HEK293 (cell line): ENCODE measurements at regions not wholly inside any gene's neighbourhood (a gene's known extent, or its start where the extent isn't known, plus 50 kb on each side); places are given as distances from the start of the nearest gene placed in this dataset.

Experiments
- CTCF ChIA-PET: fragments of 350-600 bp; formaldehyde crosslinking; extraction: SDS; loops from one replicate; lab custom pipeline; 2021; ENCODE audit warnings: antibody characterized with exemption; lab: Yijun Ruan, JAX
- POLR2A ChIA-PET: fragments of 300-600 bp; formaldehyde crosslinking; extraction: SDS; loops from one replicate; lab custom pipeline; 2020; ENCODE audit warnings: antibody characterized with exemption, inconsistent platforms; lab: Yijun Ruan, JAX
- H3K27ac ChIP-seq: fragments of 200-500 bp; sonication (Bioruptor generic); 2 replicates; pipeline ENCODE4 v1.5.1; 2014; ENCODE audit warnings: low read depth, low read length, control low read depth, inconsistent platforms; ENCODE audit errors: extremely low read depth
- H3K36me3 ChIP-seq, 2 experiments: fragments of 200-500 bp in 1 of 2; sonication (Bioruptor generic) in 1 of 2; 1 replicate in 1 of 2; 2 replicates in 1 of 2; pipeline ENCODE4 v1.5.1; 2014 to 2017; ENCODE audit warnings: inconsistent platforms in 2 of 2, low read length in 2 of 2; ENCODE audit not compliant: control insufficient read depth in 2 of 2, insufficient read depth in 1 of 2
- H3K4me1 ChIP-seq: fragments of 200-500 bp; sonication (Bioruptor generic); 2 replicates; pipeline ENCODE4 v1.5.1; 2014; ENCODE audit warnings: mild to moderate bottlenecking, low read length, inconsistent platforms; ENCODE audit not compliant: control insufficient read depth, insufficient read depth
- H3K4me3 ChIP-seq: 2 replicates; pipeline ENCODE4 v1.5.1; 2011; ENCODE audit warnings: low read depth, mild to moderate bottlenecking, control low read depth, low read length, moderate library complexity
- H3K9me3 ChIP-seq: fragments of 200-500 bp; sonication (Bioruptor generic); 2 replicates; pipeline ENCODE4 v1.5.1; 2014; ENCODE audit warnings: low read depth, low read length, inconsistent platforms; ENCODE audit not compliant: control insufficient read depth, insufficient read depth
- GFI1B ChIP-seq: fragments of 450-650 bp; formaldehyde crosslinking; IDR thresholded peaks from 2 replicates; pipeline ENCODE4 v1.5.1; 2016; ENCODE audit warnings: missing biosample characterization, missing genetic modification characterization
- GLIS2 ChIP-seq: fragments of 450-650 bp; formaldehyde crosslinking; IDR thresholded peaks from 2 replicates; pipeline ENCODE4 v1.5.1; 2016; ENCODE audit warnings: missing biosample characterization, missing genetic modification characterization
- INSM2 ChIP-seq: fragments of 450-650 bp; formaldehyde crosslinking; IDR thresholded peaks from 2 replicates; pipeline ENCODE4 v1.5.1; 2016; ENCODE audit warnings: missing biosample characterization, missing genetic modification characterization
- OSR2 ChIP-seq: fragments of 450-650 bp; formaldehyde crosslinking; IDR thresholded peaks from 2 replicates; pipeline ENCODE4 v1.5.1; 2016; ENCODE audit warnings: missing biosample characterization, missing genetic modification characterization
- PRDM1 ChIP-seq: fragments of 450-650 bp; formaldehyde crosslinking; IDR thresholded peaks from 2 replicates; pipeline ENCODE4; 2016; ENCODE audit warnings: missing biosample characterization, missing genetic modification characterization
- RBAK ChIP-seq: fragments of 450-650 bp; formaldehyde crosslinking; IDR thresholded peaks from 2 replicates; pipeline ENCODE4 v1.5.1; 2016; ENCODE audit warnings: missing biosample characterization, missing genetic modification characterization
- SP7 ChIP-seq: fragments of 450-650 bp; formaldehyde crosslinking; IDR thresholded peaks from 2 replicates; pipeline ENCODE4 v1.5.1; 2016; ENCODE audit warnings: missing biosample characterization, missing genetic modification characterization
- TCF7L2 ChIP-seq: IDR thresholded peaks from 2 replicates; pipeline ENCODE4 v1.6.1; 2011; ENCODE audit warnings: low read depth, mild to moderate bottlenecking, inconsistent platforms, low read length, moderate library complexity, borderline replicate concordance
- TRIM28 ChIP-seq: IDR thresholded peaks from 2 replicates; pipeline ENCODE4 v1.6.1; 2011; ENCODE audit warnings: low read length, control low read depth, borderline replicate concordance
- ZBTB11 ChIP-seq: fragments of 450-650 bp; formaldehyde crosslinking; conservative IDR thresholded peaks from 2 replicates; pipeline ENCODE4 v1.5.1; 2016; ENCODE audit warnings: low read depth, missing biosample characterization, missing genetic modification characterization
- ZBTB44 ChIP-seq: fragments of 450-650 bp; IDR thresholded peaks from 2 replicates; pipeline ENCODE4 v1.5.1; 2018; ENCODE audit warnings: missing biosample characterization, mild to moderate bottlenecking, missing genetic modification characterization
- ZBTB49 ChIP-seq: fragments of 450-650 bp; formaldehyde crosslinking; IDR thresholded peaks from 2 replicates; pipeline ENCODE4 v1.5.1; 2016; ENCODE audit warnings: missing biosample characterization, missing genetic modification characterization, low read depth
- ZNF138 ChIP-seq: fragments of 450-650 bp; formaldehyde crosslinking; IDR thresholded peaks from 2 replicates; pipeline ENCODE4 v1.5.1; 2016; ENCODE audit warnings: missing biosample characterization, missing genetic modification characterization, borderline replicate concordance
- ZNF155 ChIP-seq: fragments of 450-650 bp; formaldehyde crosslinking; IDR thresholded peaks from 2 replicates; pipeline ENCODE4 v1.5.1; 2016; ENCODE audit warnings: missing biosample characterization, missing genetic modification characterization
- ZNF157 ChIP-seq: fragments of 450-650 bp; formaldehyde crosslinking; IDR thresholded peaks from 2 replicates; pipeline ENCODE4 v1.5.1; 2016; ENCODE audit warnings: missing biosample characterization, missing genetic modification characterization
- ZNF169 ChIP-seq: fragments of 450-650 bp; formaldehyde crosslinking; IDR thresholded peaks from 2 replicates; pipeline ENCODE4 v1.5.1; 2016; ENCODE audit warnings: missing biosample characterization, missing genetic modification characterization
- ZNF18 ChIP-seq: fragments of 450-650 bp; formaldehyde crosslinking; IDR thresholded peaks from 2 replicates; pipeline ENCODE4 v1.5.1; 2016; ENCODE audit warnings: missing biosample characterization, missing genetic modification characterization
- ZNF184 ChIP-seq: fragments of 450-650 bp; IDR thresholded peaks from 2 replicates; pipeline ENCODE4 v1.5.1; 2018; ENCODE audit warnings: missing biosample characterization, mild to moderate bottlenecking, missing genetic modification characterization
- ZNF202 ChIP-seq: fragments of 450-650 bp; formaldehyde crosslinking; IDR thresholded peaks from 2 replicates; pipeline ENCODE4 v1.5.1; 2016; ENCODE audit warnings: missing biosample characterization, missing genetic modification characterization, borderline replicate concordance
- ZNF23 ChIP-seq: fragments of 450-650 bp; formaldehyde crosslinking; IDR thresholded peaks from 2 replicates; pipeline ENCODE4 v1.5.1; 2016; ENCODE audit warnings: missing biosample characterization, missing genetic modification characterization, borderline replicate concordance
- ZNF311 ChIP-seq: fragments of 450-650 bp; formaldehyde crosslinking; IDR thresholded peaks from 2 replicates; pipeline ENCODE4 v1.5.1; 2017; ENCODE audit warnings: missing biosample characterization, missing genetic modification characterization, borderline replicate concordance
- ZNF335 ChIP-seq: fragments of 450-650 bp; formaldehyde crosslinking; conservative IDR thresholded peaks from 2 replicates; pipeline ENCODE4 v1.5.1; 2016; ENCODE audit warnings: missing biosample characterization, missing genetic modification characterization
- ZNF426 ChIP-seq: fragments of 450-650 bp; formaldehyde crosslinking; IDR thresholded peaks from 2 replicates; pipeline ENCODE4 v1.5.1; 2017; ENCODE audit warnings: missing biosample characterization, missing genetic modification characterization, mild to moderate bottlenecking, inconsistent platforms, moderate library complexity
- ZNF530 ChIP-seq: fragments of 450-650 bp; formaldehyde crosslinking; IDR thresholded peaks from 2 replicates; pipeline ENCODE4 v1.5.1; 2016; ENCODE audit warnings: low read depth, missing biosample characterization, missing genetic modification characterization
- ZNF585B ChIP-seq: fragments of 450-650 bp; formaldehyde crosslinking; IDR thresholded peaks from 2 replicates; pipeline ENCODE4 v1.5.1; 2016; ENCODE audit warnings: missing biosample characterization, missing genetic modification characterization
- ZNF600 ChIP-seq: fragments of 450-650 bp; formaldehyde crosslinking; IDR thresholded peaks from 2 replicates; pipeline ENCODE4 v1.5.1; 2016; ENCODE audit warnings: missing biosample characterization, missing genetic modification characterization
- ZNF670 ChIP-seq: fragments of 450-650 bp; formaldehyde crosslinking; IDR thresholded peaks from 2 replicates; pipeline ENCODE4 v1.5.1; 2016; ENCODE audit warnings: missing biosample characterization, missing genetic modification characterization, low read depth
- ZXDB ChIP-seq: fragments of 450-650 bp; formaldehyde crosslinking; IDR thresholded peaks from 2 replicates; pipeline ENCODE4 v1.5.1; 2016; ENCODE audit warnings: missing biosample characterization, missing genetic modification characterization

- TF ChIP-seq GLIS2 (tag by site-specific recombination) (no peak), ZBTB49 (no peak), ZNF426 (tag by site-specific recombination) (no peak), ZNF530 (tag by site-specific recombination) (no peak), OSR2 (peak; percentile 51; the same call in 1 of the 2 replicates), ZNF23 (tag by site-specific recombination) (no peak), PRDM1 (tag by site-specific recombination) (0 out of 2 replicates have a peak, but pooled peaks have one; percentile 41), ZBTB44 (peak; percentile 91), ZNF335 (tag by site-specific recombination) (peak; percentile 35; the same call in 1 of the 2 replicates), TRIM28 (peak; percentile 54; the same call in 1 of the 2 replicates), ZXDB (0 out of 2 replicates have a peak, but pooled peaks have one; percentile 24)
Measured at GRCh38 chr7:12771378-12771877, 84.0 kb downstream of the ARL4A start (continued).

GRCh38 chr7:12772768-12773167 lies 85.3 kb downstream of the ARL4A start:
- Histone ChIP-seq H3K27ac (no peak overlapping the region), H3K4me1 (peaks cover 18% of the 10 kb centered on the region), H3K9me3 (no peaks in the 10 kb centered on the region), H3K4me3 (no peak overlapping the region), H3K36me3 (no peaks in the 10 kb centered on the region)
- ChIA-PET POLR2A (no interaction called here), CTCF (interaction anchor here (0.6 kb wide), 1 partner anchor 124 kb away, joined by 3 read pairs; no protein-coding TSS in a partner anchor)
- TF ChIP-seq ZNF585B (tag by site-specific recombination) = no peak
- no peak for TF ChIP-seq ZNF155 (tag by site-specific recombination)
- TF ChIP-seq ZNF157 (tag by site-specific recombination) = no peak
- TF ChIP-seq ZNF670 = no peak
- no peak for TF ChIP-seq ZNF311
- TF ChIP-seq ZNF600 = no peak
- no peak for TF ChIP-seq ZNF23 (tag by site-specific recombination)
- TF ChIP-seq INSM2 (tag by site-specific recombination) = no peak
- TF ChIP-seq ZNF138 (tag by site-specific recombination) = no peak
- TF ChIP-seq ZNF184 (tag by site-specific recombination) = no peak
- no peak for TF ChIP-seq ZBTB11 (tag by site-specific recombination)
- TF ChIP-seq GFI1B (tag by site-specific recombination) = no peak
- no peak for TF ChIP-seq SP7 (tag by site-specific recombination)
- TF ChIP-seq ZNF18 (tag by site-specific recombination) = no peak
- no peak for TF ChIP-seq RBAK (tag by site-specific recombination)
- no peak for TF ChIP-seq TCF7L2
- no peak for TF ChIP-seq ZNF202 (tag by site-specific recombination)
- no peak for TF ChIP-seq ZNF169 (tag by site-specific recombination)
- TF ChIP-seq, all 188 proteins: peak for 0
